GM12878 (cell line): ENCODE measurements at regions not wholly inside any gene's neighbourhood (a gene's known extent, or its start where the extent isn't known, plus 50 kb on each side); places are given as distances from the start of the nearest gene placed in this dataset.

Experiments used
- ATAC-seq: fragments of 200-7000 bp; cut with Tn5 transposase; 3 replicates; pipeline ENCODE4 v1.9.1; 2020; ENCODE audit warnings: mild to moderate bottlenecking, moderate library complexity
- BruUV-seq: library from RNA; stranded (reverse); fragments of 400-500 nt; replicated peaks from 2 replicates; lab custom pipeline; 2021; lab: Mats Ljungman, UMichigan
- CTCF ChIA-PET: fragments of 300-600 bp; sonication (Branson Sonifier 250); formaldehyde crosslinking; extraction: SDS; loops from one replicate; lab custom pipeline; 2021; ENCODE audit warnings: inconsistent platforms; lab: Yijun Ruan, JAX
- POLR2A ChIA-PET: fragments of 350-600 bp; formaldehyde crosslinking; extraction: SDS; loops from one replicate; lab custom pipeline; 2021; ENCODE audit warnings: inconsistent platforms; lab: Charles Lee
- RAD21 ChIA-PET: fragments of 300-600 bp; sonication (Branson Sonifier 250); formaldehyde crosslinking; loops from one replicate; lab custom pipeline; 2023; ENCODE audit warnings: antibody characterized with exemption; ENCODE audit not compliant: unreplicated experiment; lab: Charles Lee
- SMC1A ChIA-PET: fragments of 300-600 bp; sonication (Branson Sonifier 250); formaldehyde crosslinking; loops from one replicate; lab custom pipeline; 2023; ENCODE audit not compliant: unreplicated experiment, uncharacterized antibody; lab: Charles Lee
- DNase-seq: peaks from one replicate; pipeline ENCODE4 v3.0.0-alpha.2; 2011; ENCODE audit warnings: low read depth, low spot score
- FAIRE-seq: peaks from 3 replicates; lab custom pipeline; 2011; peaks lifted over from hg19 to GRCh38; lab: Jason Lieb, UNC
- H2AFZ ChIP-seq: 2 replicates; pipeline ENCODE4 v1.6.0; 2011; ENCODE audit warnings: low read depth, low read length, control low read depth; ENCODE audit not compliant: control insufficient read depth
- H3K27ac ChIP-seq: 2 replicates; pipeline ENCODE4 v1.5.1; 2011; ENCODE audit warnings: control low read depth; ENCODE audit not compliant: control insufficient read depth, insufficient read depth
- H3K27me3 ChIP-seq, 2 experiments: replicated peaks in 1 of 2; 2 replicates each; pipeline versions ENCODE4 v1.6.0 to v1.6.1; 2011; ENCODE audit warnings: low read length in 1 of 2; ENCODE audit not compliant: control insufficient read depth in 2 of 2, insufficient read depth in 2 of 2
- H3K36me3 ChIP-seq, 2 experiments: 2 replicates each; pipeline ENCODE4 v1.5.1; 2011; ENCODE audit warnings: low read length in 1 of 2; ENCODE audit not compliant: control insufficient read depth in 2 of 2, insufficient read depth in 2 of 2
- H3K4me1 ChIP-seq: 2 replicates; pipeline ENCODE4 v1.6.1; 2011; ENCODE audit warnings: mild to moderate bottlenecking, low read length, moderate library complexity, mixed read lengths; ENCODE audit not compliant: control insufficient read depth, insufficient read depth
- H3K4me2 ChIP-seq: 2 replicates; pipeline ENCODE4 v1.6.0; 2011; ENCODE audit warnings: control low read depth; ENCODE audit not compliant: control insufficient read depth, insufficient read depth
- H3K4me3 ChIP-seq: fragments of 200-600 bp; sonication (generic); 2 replicates; pipeline ENCODE4 v1.5.1; 2016
- H3K79me2 ChIP-seq: 2 replicates; pipeline ENCODE4 v1.6.0; 2011; ENCODE audit warnings: low read length; ENCODE audit not compliant: control insufficient read depth, insufficient read depth
- H3K9ac ChIP-seq: 2 replicates; pipeline ENCODE4 v1.8.0; 2011; ENCODE audit warnings: low read length, control low read depth, mixed read lengths; ENCODE audit not compliant: control insufficient read depth, insufficient read depth
- H3K9me3 ChIP-seq: replicated peaks from 3 replicates; pipeline ENCODE4 v1.5.1; 2011; ENCODE audit warnings: mild to moderate bottlenecking, low read length; ENCODE audit not compliant: control insufficient read depth, insufficient read depth
- H4K20me1 ChIP-seq: 2 replicates; pipeline ENCODE4 v1.6.0; 2011; ENCODE audit not compliant: control insufficient read depth, insufficient read depth
- HDGF ChIP-seq: fragments of 450-650 bp; IDR thresholded peaks from 2 replicates; pipeline ENCODE4 v1.6.1; 2016; ENCODE audit warnings: antibody characterized with exemption
- IKZF1 ChIP-seq: fragments of 450-650 bp; conservative IDR thresholded peaks from 2 replicates; pipeline ENCODE4 v1.6.1; 2017; ENCODE audit warnings: antibody characterized with exemption, mild to moderate bottlenecking
- JUND ChIP-seq: IDR thresholded peaks from 2 replicates; pipeline ENCODE4 v1.6.1; 2012; ENCODE audit warnings: low read depth, mild to moderate bottlenecking, low read length, improper control_type of control experiment, moderate library complexity
- NFXL1 ChIP-seq: fragments of 450-650 bp; IDR thresholded peaks from 2 replicates; pipeline ENCODE4 v1.6.1; 2017; ENCODE audit warnings: antibody characterized with exemption, mild to moderate bottlenecking, borderline replicate concordance
- NFYA ChIP-seq: IDR thresholded peaks from 2 replicates; pipeline ENCODE4 v1.6.1; 2011; ENCODE audit warnings: low read depth, mild to moderate bottlenecking, low read length, improper control_type of control experiment, borderline replicate concordance
- RBBP5 ChIP-seq: fragments of 200-600 bp; sonication (generic); conservative IDR thresholded peaks from 2 replicates; pipeline ENCODE4 v1.6.1; 2016
- SUPT20H ChIP-seq: IDR thresholded peaks from 2 replicates; pipeline ENCODE4 v1.6.1; 2011; ENCODE audit warnings: low read depth, mild to moderate bottlenecking, low read length, moderate library complexity, borderline replicate concordance; ENCODE audit not compliant: control insufficient read depth
- TAF1 ChIP-seq: IDR thresholded peaks from 2 replicates; pipeline ENCODE4 v1.6.1; 2011; ENCODE audit warnings: mild to moderate bottlenecking, low read depth, low read length, borderline replicate concordance
- TCF3 ChIP-seq: IDR thresholded peaks from 2 replicates; pipeline ENCODE4 v1.6.1; 2012; ENCODE audit warnings: low read depth, mild to moderate bottlenecking, low read length, borderline replicate concordance; ENCODE audit not compliant: insufficient read depth
- ZSCAN29 ChIP-seq: fragments of 450-650 bp; IDR thresholded peaks from 2 replicates; pipeline ENCODE4 v1.6.1; 2017; ENCODE audit warnings: mild to moderate bottlenecking, moderate library complexity
- WGBS: methylation state at CpG from one replicate; pipeline ENCODE4 v1.1.6; 2016; ENCODE audit warnings: low lambda C conversion rate; ENCODE audit not compliant: insufficient replicate concordance, insufficient coverage; ENCODE audit errors: missing lambda C conversion rate; 5-methylcytosine and 5-hydroxymethylcytosine counted together
- in situ Hi-C: fragments of 300-500 bp; cut with MboI; formaldehyde crosslinking; loops from 9 replicates; pipeline ENCODE4 v1.14.3; 2018; ENCODE audit warnings: mixed read lengths
- intact Hi-C: fragments of 100-400 bp; cut with micrococcal nuclease; formaldehyde crosslinking; loops from one replicate; pipeline ENCODE4 v1.14.2; 2022; ENCODE audit not compliant: unreplicated experiment
- TF ChIP-seq, protein P1 (sequence below): IDR thresholded peaks from 2 replicates; pipeline ENCODE4 v1.6.1; 2011; ENCODE audit warnings: borderline replicate concordance, low read depth, mild to moderate bottlenecking, moderate library complexity, mixed read lengths, low read length; ENCODE audit not compliant: insufficient read depth; ENCODE audit errors: extremely low read length
- TF ChIP-seq, protein P2 (sequence below): IDR thresholded peaks from 2 replicates; pipeline ENCODE4 v1.6.1; 2011; ENCODE audit warnings: low read depth, low read length, improper control_type of control experiment, borderline replicate concordance

DNA sequence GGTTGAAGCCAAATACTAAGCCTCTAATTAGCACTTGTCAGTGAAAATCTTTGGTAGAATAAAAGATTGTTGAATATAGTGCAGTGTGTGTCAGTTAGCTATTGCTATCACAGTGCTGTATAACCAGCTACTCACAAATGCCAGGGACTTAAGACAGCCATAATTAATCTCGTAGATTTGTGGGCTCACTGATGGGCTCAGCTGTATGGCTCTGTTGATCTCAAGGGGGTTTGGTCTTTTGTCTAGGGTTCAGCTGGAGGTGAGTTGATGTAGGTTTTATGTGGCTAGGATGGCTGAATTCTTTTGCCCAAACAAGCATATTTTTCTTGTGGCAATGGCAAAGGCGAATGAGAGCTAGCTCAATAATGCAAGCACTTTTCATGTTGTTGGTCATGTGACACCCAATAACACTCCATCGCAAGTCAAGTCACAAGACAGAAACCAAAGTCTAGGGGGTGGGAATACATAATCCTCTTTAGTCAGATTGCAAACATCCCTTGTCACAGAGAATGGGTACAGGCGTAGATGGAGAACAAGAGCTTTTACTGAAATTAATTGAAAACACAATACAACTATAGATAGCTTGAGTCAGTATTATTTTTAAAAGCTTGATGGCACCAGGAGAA lies 121.7 kb upstream of the EDNRB start:
- no peak for DNase-seq
- no peak for TF ChIP-seq ZSCAN29
- no peak for TF ChIP-seq SUPT20H
- TF ChIP-seq TCF3 = no peak
- no peak for TF ChIP-seq IKZF1
- TF ChIP-seq NFYA = no peak
- in situ Hi-C loops (no loop called here), intact Hi-C loops (no loop called here)
- no peaks in the 10 kb centered on the region for H3K79me2 ChIP-seq
- no peak for FAIRE-seq
- ChIA-PET RAD21 (no interaction called here), POLR2A (no interaction called here), SMC1A (interaction anchor here (1.2 to 1.3 kb wide), 2 partner anchors 10 to 29 kb away, joined by 3 to 4 read pairs; no protein-coding TSS in a partner anchor), CTCF (interaction anchor here (0.9 to 1.8 kb wide), 2 partner anchors 11 to 81 kb away, joined by 3 to 8 read pairs; no protein-coding TSS in a partner anchor)
- no peak overlapping the region for H3K4me3 ChIP-seq
- no peak for ATAC-seq
- no peaks in the 10 kb centered on the region for H3K9me3 ChIP-seq
- H3K27ac ChIP-seq = no peak overlapping the region
- H3K4me1 ChIP-seq = no peaks in the 10 kb centered on the region
- H3K36me3 ChIP-seq = no peaks in the 10 kb centered on the region
- no peak overlapping the region for H3K9ac ChIP-seq
- no TSS peak for BruUV-seq
- H2AFZ ChIP-seq = no peak overlapping the region
- H4K20me1 ChIP-seq = no peaks in the 10 kb centered on the region
- H3K27me3 ChIP-seq = no peaks in the 10 kb centered on the region
- 61% methylated on average over 4 of the region's 4 CpGs for WGBS
- no peak overlapping the region for H3K4me2 ChIP-seq

DNA sequence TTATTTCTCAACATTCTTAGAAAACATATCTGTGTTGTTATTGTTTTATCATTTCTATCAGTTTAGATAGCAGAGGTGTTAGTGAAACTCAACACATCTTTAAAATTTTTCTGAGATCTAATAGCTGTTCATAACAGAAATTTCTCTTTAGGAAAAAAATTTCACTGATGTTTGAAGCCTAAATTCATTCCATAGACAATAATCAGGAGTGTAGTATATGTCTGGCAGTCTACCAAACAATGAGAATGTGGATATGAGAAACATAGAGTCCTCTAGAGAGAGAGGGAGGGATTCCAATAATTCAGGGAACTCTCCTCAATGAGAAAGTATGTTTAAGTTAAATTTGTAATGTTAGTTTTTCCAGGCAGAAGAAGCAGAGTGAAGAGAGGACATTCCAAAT lies 118.2 kb upstream of the EDNRB start:
- H3K27ac ChIP-seq = no peak overlapping the region
- TF ChIP-seq RBBP5 (no peak), NFXL1 (no peak), TAF1 (no peak), JUND (no peak), HDGF (no peak)
- TF ChIP-seq, protein P1, sequence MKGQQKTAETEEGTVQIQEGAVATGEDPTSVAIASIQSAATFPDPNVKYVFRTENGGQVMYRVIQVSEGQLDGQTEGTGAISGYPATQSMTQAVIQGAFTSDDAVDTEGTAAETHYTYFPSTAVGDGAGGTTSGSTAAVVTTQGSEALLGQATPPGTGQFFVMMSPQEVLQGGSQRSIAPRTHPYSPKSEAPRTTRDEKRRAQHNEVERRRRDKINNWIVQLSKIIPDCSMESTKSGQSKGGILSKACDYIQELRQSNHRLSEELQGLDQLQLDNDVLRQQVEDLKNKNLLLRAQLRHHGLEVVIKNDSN = no peak
- TF ChIP-seq, protein P2, sequence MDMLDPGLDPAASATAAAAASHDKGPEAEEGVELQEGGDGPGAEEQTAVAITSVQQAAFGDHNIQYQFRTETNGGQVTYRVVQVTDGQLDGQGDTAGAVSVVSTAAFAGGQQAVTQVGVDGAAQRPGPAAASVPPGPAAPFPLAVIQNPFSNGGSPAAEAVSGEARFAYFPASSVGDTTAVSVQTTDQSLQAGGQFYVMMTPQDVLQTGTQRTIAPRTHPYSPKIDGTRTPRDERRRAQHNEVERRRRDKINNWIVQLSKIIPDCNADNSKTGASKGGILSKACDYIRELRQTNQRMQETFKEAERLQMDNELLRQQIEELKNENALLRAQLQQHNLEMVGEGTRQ = no peak
- TF ChIP-seq, all 136 proteins: peak for 0
- DNase-seq = no peak
- in situ Hi-C loops (no loop called here), intact Hi-C loops (no loop called here)
- POLR2A ChIA-PET = no interaction called here
- SMC1A ChIA-PET = no interaction called here
- Histone ChIP-seq H3K4me1 (no peaks in the 10 kb centered on the region), H3K79me2 (no peaks in the 10 kb centered on the region), H3K4me3 (no peak overlapping the region), H3K4me2 (no peak overlapping the region), H3K9ac (no peak overlapping the region), H3K36me3 (no peaks in the 10 kb centered on the region), H3K27me3 (no peaks in the 10 kb centered on the region), H3K9me3 (no peaks in the 10 kb centered on the region), H2AFZ (no peak overlapping the region), H4K20me1 (no peaks in the 10 kb centered on the region)
- RAD21 ChIA-PET = no interaction called here
- CTCF ChIA-PET = no interaction called here
- FAIRE-seq = no peak
- no TSS peak for BruUV-seq
- no peak for ATAC-seq
